Parathyroid adenoma (tissue), 2 donors: ENCODE measurements at regions not wholly inside any gene's neighbourhood (a gene's known extent, or its start where the extent isn't known, plus 50 kb on each side); places are given as distances from the start of the nearest gene placed in this dataset.

Source experiments
- H2AFZ ChIP-seq: fragments of 300-600 bp; sonication (generic); one replicate; pipeline ENCODE4 v1.7.0; 2017; ENCODE audit warnings: antibody characterized with exemption, mild to moderate bottlenecking
- H3K27ac ChIP-seq: fragments of 300-600 bp; sonication (generic); one replicate; pipeline ENCODE4 v1.7.0; 2017
- H3K27me3 ChIP-seq: fragments of 300-600 bp; sonication (generic); one replicate; pipeline ENCODE4 v1.7.0; 2017; ENCODE audit warnings: low read length; ENCODE audit not compliant: control insufficient read depth, insufficient read depth
- H3K36me3 ChIP-seq: fragments of 300-600 bp; sonication (generic); one replicate; pipeline ENCODE4 v1.7.0; 2017; ENCODE audit warnings: low read length; ENCODE audit not compliant: control insufficient read depth, insufficient read depth
- H3K4me1 ChIP-seq: fragments of 300-600 bp; sonication (generic); one replicate; pipeline ENCODE4 v1.7.0; 2017; ENCODE audit warnings: control low read depth
- H3K4me2 ChIP-seq: fragments of 300-600 bp; sonication (generic); one replicate; pipeline ENCODE4 v1.7.0; 2017; ENCODE audit warnings: low read length
- H3K4me3 ChIP-seq: fragments of 300-600 bp; sonication (generic); one replicate; pipeline ENCODE4 v1.7.0; 2017; ENCODE audit warnings: low read depth, low read length
- H3K79me2 ChIP-seq: fragments of 300-600 bp; sonication (generic); one replicate; pipeline ENCODE4 v1.7.0; 2017; ENCODE audit warnings: control low read depth
- H3K9ac ChIP-seq: fragments of 300-600 bp; sonication (generic); one replicate; pipeline ENCODE4 v1.7.0; 2017; ENCODE audit warnings: mild to moderate bottlenecking
- H3K9me3 ChIP-seq: fragments of 300-600 bp; sonication (generic); one replicate; pipeline ENCODE4 v1.7.0; 2017; ENCODE audit warnings: low read length; ENCODE audit not compliant: control insufficient read depth
- TF ChIP-seq, protein P1 (sequence below): fragments of 300-600 bp; sonication (generic); IDR thresholded peaks from one replicate; pipeline ENCODE4 v1.7.0; 2017; ENCODE audit warnings: antibody characterized with exemption, mild to moderate bottlenecking
- donor health status: primary hyperparathyroidism.

DNA sequence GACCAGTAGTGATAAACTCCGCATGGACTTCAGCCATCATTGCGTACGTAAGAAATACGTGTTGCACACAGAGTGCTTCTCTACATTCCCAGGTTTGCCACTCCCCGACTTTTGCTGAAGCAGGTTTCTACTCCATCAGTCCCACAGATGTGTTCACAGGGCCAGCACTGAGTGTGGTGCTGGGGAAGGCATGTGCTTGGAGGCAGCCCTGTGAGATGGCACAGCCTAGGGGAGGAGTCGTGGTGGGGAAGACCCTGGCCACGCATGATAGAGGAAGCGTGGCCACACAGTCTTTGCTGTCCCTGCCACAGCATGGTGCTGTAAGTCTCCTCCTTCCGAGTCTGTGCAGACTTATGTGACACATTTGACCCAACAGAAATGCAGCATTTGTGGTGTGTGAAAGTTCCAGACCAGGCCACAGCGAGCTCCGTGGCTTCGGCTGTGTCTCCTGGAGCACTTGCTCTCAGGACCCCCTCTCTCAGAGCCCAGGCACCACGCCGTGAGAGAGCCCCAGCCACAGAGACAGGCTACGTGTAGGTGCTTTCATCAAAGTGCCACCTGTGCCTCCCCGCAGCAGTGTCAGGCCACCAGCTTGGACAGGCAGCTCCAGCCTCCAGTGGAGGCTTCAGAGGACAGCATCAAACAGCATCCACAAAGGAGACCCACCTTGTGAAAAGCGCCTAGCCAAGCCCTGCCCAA is 197.8 kb downstream of the AUH start:
- H3K9ac ChIP-seq = no peak overlapping the region
- no peak overlapping the region for H2AFZ ChIP-seq
- H3K79me2 ChIP-seq = no peaks in the 10 kb centered on the region
- H3K4me1 ChIP-seq = no peaks in the 10 kb centered on the region
- no peak overlapping the region for H3K4me2 ChIP-seq
- no peak overlapping the region for H3K4me3 ChIP-seq
- H3K27ac ChIP-seq = no peak overlapping the region
- H3K9me3 ChIP-seq = no peaks in the 10 kb centered on the region
- H3K27me3 ChIP-seq = no peaks in the 10 kb centered on the region
- TF ChIP-seq, protein P1, sequence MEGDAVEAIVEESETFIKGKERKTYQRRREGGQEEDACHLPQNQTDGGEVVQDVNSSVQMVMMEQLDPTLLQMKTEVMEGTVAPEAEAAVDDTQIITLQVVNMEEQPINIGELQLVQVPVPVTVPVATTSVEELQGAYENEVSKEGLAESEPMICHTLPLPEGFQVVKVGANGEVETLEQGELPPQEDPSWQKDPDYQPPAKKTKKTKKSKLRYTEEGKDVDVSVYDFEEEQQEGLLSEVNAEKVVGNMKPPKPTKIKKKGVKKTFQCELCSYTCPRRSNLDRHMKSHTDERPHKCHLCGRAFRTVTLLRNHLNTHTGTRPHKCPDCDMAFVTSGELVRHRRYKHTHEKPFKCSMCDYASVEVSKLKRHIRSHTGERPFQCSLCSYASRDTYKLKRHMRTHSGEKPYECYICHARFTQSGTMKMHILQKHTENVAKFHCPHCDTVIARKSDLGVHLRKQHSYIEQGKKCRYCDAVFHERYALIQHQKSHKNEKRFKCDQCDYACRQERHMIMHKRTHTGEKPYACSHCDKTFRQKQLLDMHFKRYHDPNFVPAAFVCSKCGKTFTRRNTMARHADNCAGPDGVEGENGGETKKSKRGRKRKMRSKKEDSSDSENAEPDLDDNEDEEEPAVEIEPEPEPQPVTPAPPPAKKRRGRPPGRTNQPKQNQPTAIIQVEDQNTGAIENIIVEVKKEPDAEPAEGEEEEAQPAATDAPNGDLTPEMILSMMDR = no peak
- no peaks in the 10 kb centered on the region for H3K36me3 ChIP-seq
